ENCODE measurements at regions not wholly inside any gene's neighbourhood (a gene's known extent, or its start where the extent isn't known, plus 50 kb on each side); places are given as distances from the start of the nearest gene placed in this dataset.

DNA sequence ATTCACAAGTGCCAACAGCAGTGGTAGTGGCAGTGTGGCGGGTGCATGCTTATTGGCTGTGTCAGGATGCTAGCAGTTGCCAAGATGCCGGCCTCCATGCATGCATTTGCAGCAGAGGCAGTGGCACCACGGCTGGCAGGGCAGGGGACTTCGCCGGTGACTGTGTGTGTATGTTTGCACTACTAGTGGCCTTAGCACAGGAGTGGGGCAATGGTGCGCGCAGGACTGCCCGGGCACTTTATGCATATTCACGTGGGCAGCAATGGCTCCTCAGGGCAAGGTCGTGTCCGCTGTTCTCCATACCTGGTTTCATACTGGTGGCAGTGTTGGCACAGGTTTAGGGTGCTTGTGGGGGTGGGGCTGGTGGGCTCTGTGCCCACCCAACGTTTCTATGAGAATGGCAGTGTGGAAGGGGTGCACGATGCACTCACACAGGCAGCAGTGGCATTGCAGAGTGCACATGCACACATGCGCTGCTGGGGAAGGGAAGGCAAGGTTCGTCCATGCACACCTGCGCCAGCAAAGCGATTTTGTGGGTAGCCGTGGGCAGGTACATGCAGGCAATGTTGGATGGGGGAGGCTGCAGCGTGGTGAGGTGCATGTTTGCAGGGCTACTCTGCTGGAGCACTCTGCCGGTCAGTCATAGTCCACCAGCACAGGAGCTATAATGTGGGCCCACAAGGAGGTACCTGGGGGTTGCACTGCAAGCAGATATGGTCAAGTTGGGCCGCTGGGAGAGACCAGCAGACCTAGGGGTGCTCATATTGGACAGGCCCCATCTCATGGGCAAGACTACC, 338.9 kb upstream of the TECRL start (continued):
- TF ChIP-seq, protein P1, sequence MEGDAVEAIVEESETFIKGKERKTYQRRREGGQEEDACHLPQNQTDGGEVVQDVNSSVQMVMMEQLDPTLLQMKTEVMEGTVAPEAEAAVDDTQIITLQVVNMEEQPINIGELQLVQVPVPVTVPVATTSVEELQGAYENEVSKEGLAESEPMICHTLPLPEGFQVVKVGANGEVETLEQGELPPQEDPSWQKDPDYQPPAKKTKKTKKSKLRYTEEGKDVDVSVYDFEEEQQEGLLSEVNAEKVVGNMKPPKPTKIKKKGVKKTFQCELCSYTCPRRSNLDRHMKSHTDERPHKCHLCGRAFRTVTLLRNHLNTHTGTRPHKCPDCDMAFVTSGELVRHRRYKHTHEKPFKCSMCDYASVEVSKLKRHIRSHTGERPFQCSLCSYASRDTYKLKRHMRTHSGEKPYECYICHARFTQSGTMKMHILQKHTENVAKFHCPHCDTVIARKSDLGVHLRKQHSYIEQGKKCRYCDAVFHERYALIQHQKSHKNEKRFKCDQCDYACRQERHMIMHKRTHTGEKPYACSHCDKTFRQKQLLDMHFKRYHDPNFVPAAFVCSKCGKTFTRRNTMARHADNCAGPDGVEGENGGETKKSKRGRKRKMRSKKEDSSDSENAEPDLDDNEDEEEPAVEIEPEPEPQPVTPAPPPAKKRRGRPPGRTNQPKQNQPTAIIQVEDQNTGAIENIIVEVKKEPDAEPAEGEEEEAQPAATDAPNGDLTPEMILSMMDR (IDR thresholded peaks at IDR 0.05) = no peak
- TF ChIP-seq PREB (CRISPR knock-in tag; IDR thresholded peaks at IDR 0.05; ENCODE audit: borderline replicate concordance) (no peak), SP1 (CRISPR knock-in tag; conservative IDR thresholded peaks at IDR 0.05) (no peak)

DNA sequence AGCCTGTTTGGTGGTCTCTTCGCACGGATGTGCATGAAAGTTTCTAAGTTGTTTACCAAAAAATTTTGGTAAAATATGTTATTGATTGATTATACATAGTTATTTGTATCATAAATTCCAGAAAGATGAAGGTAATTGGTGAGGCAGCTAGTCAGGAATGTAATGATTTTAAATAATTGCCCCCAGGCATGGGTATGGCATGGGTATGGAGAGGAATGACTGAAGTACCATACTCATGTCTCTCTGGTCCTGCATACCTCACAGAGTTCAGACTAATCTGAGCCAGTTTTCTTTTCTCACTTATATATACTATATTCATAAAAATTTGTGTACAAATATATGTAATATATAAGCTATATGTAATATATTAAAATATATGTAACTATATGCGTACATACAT, 329.0 kb upstream of the TECRL start:
- TF ChIP-seq, protein P2, sequence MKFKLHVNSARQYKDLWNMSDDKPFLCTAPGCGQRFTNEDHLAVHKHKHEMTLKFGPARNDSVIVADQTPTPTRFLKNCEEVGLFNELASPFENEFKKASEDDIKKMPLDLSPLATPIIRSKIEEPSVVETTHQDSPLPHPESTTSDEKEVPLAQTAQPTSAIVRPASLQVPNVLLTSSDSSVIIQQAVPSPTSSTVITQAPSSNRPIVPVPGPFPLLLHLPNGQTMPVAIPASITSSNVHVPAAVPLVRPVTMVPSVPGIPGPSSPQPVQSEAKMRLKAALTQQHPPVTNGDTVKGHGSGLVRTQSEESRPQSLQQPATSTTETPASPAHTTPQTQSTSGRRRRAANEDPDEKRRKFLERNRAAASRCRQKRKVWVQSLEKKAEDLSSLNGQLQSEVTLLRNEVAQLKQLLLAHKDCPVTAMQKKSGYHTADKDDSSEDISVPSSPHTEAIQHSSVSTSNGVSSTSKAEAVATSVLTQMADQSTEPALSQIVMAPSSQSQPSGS (CRISPR knock-in tag; IDR thresholded peaks at IDR 0.05; ENCODE audit: borderline replicate concordance, low read depth) = no peak
- TF ChIP-seq ZMAT4 (CRISPR knock-in tag; IDR thresholded peaks at IDR 0.05) (no peak), ZNF423 (CRISPR knock-in tag; IDR thresholded peaks at IDR 0.05) (no peak), GTF2I (CRISPR knock-in tag; conservative IDR thresholded peaks at IDR 0.05) (no peak), MYBL2 (CRISPR knock-in tag; IDR thresholded peaks at IDR 0.05) (no peak), HMGA2 (CRISPR knock-in tag; IDR thresholded peaks at IDR 0.05) (no peak), IRF1 (CRISPR knock-in tag; IDR thresholded peaks at IDR 0.05) (no peak), ZNF532 (CRISPR knock-in tag; IDR thresholded peaks at IDR 0.05; ENCODE audit: borderline replicate concordance) (no peak), RORB (CRISPR knock-in tag; IDR thresholded peaks at IDR 0.05) (no peak), NR1H2 (CRISPR knock-in tag; IDR thresholded peaks at IDR 0.05) (no peak), FOXK1 (CRISPR knock-in tag; IDR thresholded peaks at IDR 0.05) (no peak), KAT7 (CRISPR knock-in tag; IDR thresholded peaks at IDR 0.05; ENCODE audit: borderline replicate concordance) (no peak), NFATC4 (CRISPR knock-in tag; IDR thresholded peaks at IDR 0.05) (no peak)
- TF ChIP-seq, protein P3, sequence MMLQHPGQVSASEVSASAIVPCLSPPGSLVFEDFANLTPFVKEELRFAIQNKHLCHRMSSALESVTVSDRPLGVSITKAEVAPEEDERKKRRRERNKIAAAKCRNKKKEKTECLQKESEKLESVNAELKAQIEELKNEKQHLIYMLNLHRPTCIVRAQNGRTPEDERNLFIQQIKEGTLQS (CRISPR knock-in tag; conservative IDR thresholded peaks at IDR 0.05) = no peak
- TF ChIP-seq, protein P4, sequence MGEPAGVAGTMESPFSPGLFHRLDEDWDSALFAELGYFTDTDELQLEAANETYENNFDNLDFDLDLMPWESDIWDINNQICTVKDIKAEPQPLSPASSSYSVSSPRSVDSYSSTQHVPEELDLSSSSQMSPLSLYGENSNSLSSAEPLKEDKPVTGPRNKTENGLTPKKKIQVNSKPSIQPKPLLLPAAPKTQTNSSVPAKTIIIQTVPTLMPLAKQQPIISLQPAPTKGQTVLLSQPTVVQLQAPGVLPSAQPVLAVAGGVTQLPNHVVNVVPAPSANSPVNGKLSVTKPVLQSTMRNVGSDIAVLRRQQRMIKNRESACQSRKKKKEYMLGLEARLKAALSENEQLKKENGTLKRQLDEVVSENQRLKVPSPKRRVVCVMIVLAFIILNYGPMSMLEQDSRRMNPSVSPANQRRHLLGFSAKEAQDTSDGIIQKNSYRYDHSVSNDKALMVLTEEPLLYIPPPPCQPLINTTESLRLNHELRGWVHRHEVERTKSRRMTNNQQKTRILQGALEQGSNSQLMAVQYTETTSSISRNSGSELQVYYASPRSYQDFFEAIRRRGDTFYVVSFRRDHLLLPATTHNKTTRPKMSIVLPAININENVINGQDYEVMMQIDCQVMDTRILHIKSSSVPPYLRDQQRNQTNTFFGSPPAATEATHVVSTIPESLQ (CRISPR knock-in tag; IDR thresholded peaks at IDR 0.05) = no peak
- Mint-ChIP-seq H3K27ac (peak overlapping the region; percentile 99), H3K9me3 (peaks cover 16% of the 10 kb centered on the region), H3K27me3 (ENCODE audit: low read depth) (no peaks in the 10 kb centered on the region), H3K4me1 (peaks cover 48% of the 10 kb centered on the region), H3K4me3 (no peak overlapping the region), H3K36me3 (peaks cover 44% of the 10 kb centered on the region)
- DNase-seq (ENCODE audit: low spot score) (no peak), ATAC-seq (peak; percentile 58)
- POLR2A ChIA-PET = no interaction called here
- CTCF ChIA-PET = no interaction called here
